ENCODE measurements at regions not wholly inside any gene's neighbourhood (a gene's known extent, or its start where the extent isn't known, plus 50 kb on each side); places are given as distances from the start of the nearest gene placed in this dataset.

DNA sequence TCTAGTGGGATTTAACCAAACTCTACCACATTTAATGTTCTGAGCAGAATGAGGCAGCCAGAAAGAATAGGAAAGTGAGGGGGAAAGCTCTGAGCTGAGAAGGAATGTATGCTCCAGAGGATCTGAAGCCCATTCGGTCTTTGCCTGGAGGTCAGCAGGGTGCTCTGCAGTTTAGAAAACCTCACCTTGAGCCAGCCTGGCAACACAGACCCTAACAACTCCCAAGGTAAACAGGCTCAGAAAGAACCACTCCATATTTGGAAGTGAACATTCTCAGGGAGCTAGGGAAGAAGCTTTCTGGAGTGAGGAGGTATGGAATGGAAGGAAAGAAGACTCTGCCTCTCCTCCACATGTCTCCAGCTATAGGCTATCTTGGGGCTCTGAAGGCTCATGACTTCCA is 398.8 kb downstream of the SEC16B start:
- DNase-seq (ENCODE audit: low spot score), result no peak

DNA sequence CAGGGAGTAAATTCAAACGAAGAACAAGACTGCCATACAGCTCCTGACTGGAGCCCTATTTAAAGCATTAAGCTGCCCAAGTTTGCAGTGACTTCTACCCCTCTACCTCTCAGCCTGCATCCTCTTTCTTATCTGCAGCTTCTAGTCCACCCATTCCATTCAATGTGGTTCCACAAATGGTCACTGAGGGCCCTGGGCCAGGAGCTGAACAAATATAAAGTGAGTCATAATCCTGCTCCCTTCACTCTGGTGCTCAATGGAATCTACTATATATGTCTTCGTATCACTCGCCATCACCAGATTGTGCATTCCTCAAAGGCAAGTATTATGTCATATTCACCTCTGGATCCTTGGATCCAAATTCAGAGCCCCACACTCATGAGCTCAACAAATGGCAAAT is 398.7 kb downstream of the BRINP2 start:
- no peak for DNase-seq (ENCODE audit: low spot score)

DNA sequence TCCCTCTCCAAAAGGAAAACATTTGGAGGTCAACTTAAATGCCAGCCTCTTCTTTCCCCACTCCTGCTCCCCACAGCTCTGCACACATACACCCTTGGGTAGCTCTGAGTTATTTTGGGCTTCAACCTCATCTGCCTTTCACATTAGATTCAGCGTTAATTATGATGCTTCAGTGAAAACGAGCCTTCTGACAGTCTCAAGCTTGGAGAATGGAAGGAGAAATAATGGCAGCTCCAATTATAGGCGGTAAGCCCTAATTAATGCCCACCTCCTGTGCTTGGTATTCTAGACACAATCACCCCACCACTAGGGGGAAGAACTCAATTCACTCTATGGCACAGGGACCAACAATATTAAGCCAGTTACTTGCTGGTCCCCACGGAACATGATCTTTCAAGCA is 397.9 kb downstream of the BRINP2 start:
- DNase-seq (ENCODE audit: low spot score), result no peak

GRCh38 chr1:177567393-177567792 is 396.6 kb downstream of the BRINP2 start:
- peak; percentile 9 for DNase-seq (ENCODE audit: low spot score)

GRCh38 chr1:177566495-177566894 is 395.7 kb downstream of the BRINP2 start:
- no peak for DNase-seq (ENCODE audit: low spot score)

GRCh38 chr1:177561436-177561835 is 390.7 kb downstream of the BRINP2 start:
- DNase-seq (ENCODE audit: low spot score), result no peak

DNA sequence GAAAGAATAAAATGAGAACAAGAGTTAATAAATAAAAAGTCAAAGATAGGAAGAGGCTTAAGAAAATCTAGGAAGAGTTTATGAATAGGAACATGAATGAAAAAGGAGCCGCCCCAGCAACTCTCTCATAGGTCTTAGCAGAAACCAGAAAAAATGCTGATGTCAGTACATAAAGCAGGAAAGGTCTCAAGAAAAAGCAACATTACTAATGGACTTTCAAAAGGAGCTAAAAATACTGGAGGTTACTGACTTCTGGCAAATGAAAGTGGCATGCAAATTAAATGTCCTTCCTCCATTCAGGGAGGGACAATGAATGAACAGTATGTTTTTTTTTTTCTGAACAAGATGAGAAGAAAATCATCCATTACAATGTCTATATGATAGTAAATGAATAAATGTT is 387.6 kb downstream of the BRINP2 start:
- no peak for DNase-seq (ENCODE audit: low spot score)

DNA sequence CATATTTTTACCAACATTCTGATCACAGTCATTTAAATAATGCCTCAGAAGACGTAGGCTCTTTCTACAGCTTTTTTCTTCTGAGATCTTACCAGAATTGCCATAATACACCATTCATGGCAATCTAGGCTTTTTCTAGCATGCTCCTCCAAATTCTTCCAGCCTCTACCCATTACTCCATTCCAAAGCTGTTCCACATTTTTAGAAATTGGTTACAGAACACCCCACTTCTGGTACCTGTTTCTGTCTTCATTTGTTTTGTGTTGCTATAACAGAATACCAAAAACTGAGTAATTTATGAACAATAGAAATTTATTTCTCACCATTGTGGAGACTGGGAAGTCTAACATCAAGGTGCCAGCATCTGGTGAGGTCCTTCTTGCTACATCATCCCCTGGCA is 385.4 kb downstream of the BRINP2 start:
- DNase-seq (ENCODE audit: low spot score), result no peak

GRCh38 chr1:177547200-177547599 is 376.4 kb downstream of the BRINP2 start:
- no peak for DNase-seq (ENCODE audit: low spot score)

GRCh38 chr1:177546346-177546745 is 375.6 kb downstream of the BRINP2 start:
- DNase-seq (ENCODE audit: low spot score), result no peak

GRCh38 chr1:177526201-177526600 is 355.4 kb downstream of the BRINP2 start:
- DNase-seq (ENCODE audit: low spot score), result no peak

GRCh38 chr1:177525176-177525575 is 354.4 kb downstream of the BRINP2 start:
- DNase-seq (ENCODE audit: low spot score), result no peak

DNA sequence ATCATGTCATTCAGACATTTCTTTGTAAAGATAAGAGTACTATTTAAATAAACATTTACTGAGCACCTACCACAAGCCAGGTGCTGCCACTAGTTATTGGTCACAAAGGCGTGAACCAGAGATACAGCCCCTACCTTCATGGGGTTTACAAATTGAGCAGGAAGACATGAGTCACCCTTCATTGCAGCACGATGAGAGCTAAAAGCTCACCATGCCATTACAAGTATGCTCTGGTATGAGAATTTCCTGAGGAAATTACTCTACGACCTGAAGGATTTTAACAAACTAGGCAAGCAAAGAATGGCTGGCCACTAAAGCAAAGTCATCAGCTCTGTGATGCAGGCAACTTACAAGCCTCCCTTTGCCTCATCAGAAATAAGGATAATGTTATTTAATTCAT is 346.8 kb downstream of the BRINP2 start:
- peak; percentile 6 for DNase-seq (ENCODE audit: low spot score)

GRCh38 chr1:177514207-177514606 is 343.4 kb downstream of the BRINP2 start:
- DNase-seq (ENCODE audit: low spot score), result no peak

DNA sequence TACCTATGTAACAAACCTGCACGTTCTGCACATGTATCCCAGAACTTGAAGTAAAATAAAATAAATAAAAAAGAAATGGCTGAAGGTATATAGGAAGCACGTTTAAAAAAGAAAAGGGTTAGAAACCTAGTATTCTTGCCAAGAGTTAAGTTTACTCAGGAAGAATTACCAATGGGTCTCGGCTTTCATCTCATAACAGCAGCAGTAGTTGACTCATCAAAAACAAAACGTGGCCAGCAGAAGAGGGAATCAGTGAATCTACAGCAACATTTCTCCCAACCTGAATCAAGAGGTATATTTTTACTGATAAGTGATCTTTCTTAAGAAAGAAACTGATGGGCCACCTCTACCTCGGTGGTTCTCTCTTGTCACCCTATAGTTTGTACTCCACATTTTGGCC is 340.3 kb downstream of the BRINP2 start:
- no peak for DNase-seq (ENCODE audit: low spot score)

GRCh38 chr1:177505905-177506590 is 335.3 kb downstream of the BRINP2 start:
- no peak for DNase-seq (ENCODE audit: low spot score)

GRCh38 chr1:177495878-177496277 is 325.1 kb downstream of the BRINP2 start:
- no peak for DNase-seq (ENCODE audit: low spot score)

- no peak for DNase-seq (ENCODE audit: low spot score)
Observed at GRCh38 chr1:177490786-177491185, 320.0 kb downstream of the BRINP2 start.

GRCh38 chr1:177490036-177490639 is 319.4 kb downstream of the BRINP2 start:
- no peak for DNase-seq (ENCODE audit: low spot score)

GRCh38 chr1:177488722-177489121 is 318.0 kb downstream of the BRINP2 start:
- no peak for DNase-seq (ENCODE audit: low spot score)

- DNase-seq (ENCODE audit: low spot score), result no peak
Observed at GRCh38 chr1:177487481-177487880, 316.7 kb downstream of the BRINP2 start.

DNA sequence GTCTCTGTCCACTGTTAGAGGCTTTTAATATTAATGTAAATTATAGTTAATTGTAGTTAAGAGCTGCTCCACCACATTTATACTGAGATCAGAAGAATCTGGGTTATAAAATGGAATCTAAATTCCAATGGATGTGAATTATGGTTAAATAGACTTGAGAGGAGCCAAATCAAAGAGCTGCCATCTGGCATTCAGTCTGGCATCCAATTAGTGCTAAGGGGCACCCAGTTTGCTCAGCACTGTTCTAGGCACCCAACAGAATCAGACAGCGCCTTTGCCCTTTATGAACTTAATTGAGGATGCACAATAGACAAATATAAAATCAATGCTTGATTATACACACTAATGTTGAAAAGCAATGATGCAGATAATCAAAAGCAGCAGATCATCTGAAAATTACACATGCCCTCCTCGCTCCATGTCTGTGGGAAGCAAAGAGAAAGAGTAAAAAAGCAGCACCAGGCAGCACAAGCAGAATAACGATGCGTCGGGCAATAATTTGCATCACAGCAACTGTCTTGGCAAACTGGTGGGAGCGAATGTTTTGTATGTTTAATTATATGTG is 310.1 kb downstream of the BRINP2 start:
- DNase-seq (ENCODE audit: low spot score), result no peak

- no peak for DNase-seq (ENCODE audit: low spot score)
Observed at GRCh38 chr1:177479600-177479999, 308.8 kb downstream of the BRINP2 start.

- DNase-seq (ENCODE audit: low spot score), result no peak
Observed at GRCh38 chr1:177476676-177477075, 305.9 kb downstream of the BRINP2 start.

All from AG08395 (cell line).